Heart right ventricle (tissue), 16 donors: ENCODE measurements at regions not wholly inside any gene's neighbourhood (a gene's known extent, or its start where the extent isn't known, plus 50 kb on each side); places are given as distances from the start of the nearest gene placed in this dataset.

ENCODE experiments used
- ATAC-seq, 8 donors: fragments of 200-7000 bp; cut with Tn5 transposase; one replicate each; pipeline ENCODE4 v1.9.1; 2020; ENCODE audit warnings: mild to moderate bottlenecking in 8 of 8, moderate library complexity in 8 of 8, moderate number of reproducible peaks in 1 of 8
- DNase-seq, 2 donors: peaks; one replicate each; pipeline ENCODE4 v3.0.0-alpha.2; 2020
- H3K27ac ChIP-seq, 10 donors: fragments of 200-600 bp; sonication (generic) in 2 of 10; one replicate each; pipeline versions ENCODE4 v1.5.0 to v1.8.0; 2020 to 2022; ENCODE audit warnings: mild to moderate bottlenecking in 3 of 10
- H3K27me3 ChIP-seq, 7 donors: fragments of 200-600 bp; one replicate each; pipeline ENCODE4 v1.8.0; 2021 to 2022; ENCODE audit warnings: mild to moderate bottlenecking in 2 of 7
- H3K36me3 ChIP-seq, 9 donors: fragments of 200-600 bp; sonication (generic) in 1 of 9; one replicate each; pipeline versions ENCODE4 v1.5.0 to v1.8.0; 2020 to 2022; ENCODE audit warnings: mild to moderate bottlenecking in 2 of 9
- H3K4me1 ChIP-seq, 9 donors: fragments of 200-600 bp; sonication (generic) in 1 of 9; one replicate each; pipeline versions ENCODE4 v1.5.0 to v1.8.0; 2020 to 2022; ENCODE audit warnings: mild to moderate bottlenecking in 4 of 9
- H3K4me3 ChIP-seq, 10 donors: fragments of 200-600 bp; sonication (generic) in 2 of 10; one replicate each; pipeline versions ENCODE4 v1.5.0 to v1.8.0; 2020 to 2022; ENCODE audit warnings: mild to moderate bottlenecking in 7 of 10, moderate library complexity in 2 of 10
- H3K9me3 ChIP-seq, 11 donors: fragments of 200-600 bp in 10 of 11; sonication (generic) in 2 of 11; one replicate each; pipeline versions ENCODE4 v1.5.0 to v1.8.0; 2013 to 2022; ENCODE audit warnings: mild to moderate bottlenecking in 2 of 11, control low read depth in 1 of 11, moderate library complexity in 1 of 11
- WGBS, 2 donors: extraction: QIAGEN DNeasy Blood & Tissue Kit; methylation state at CpG; one replicate each; pipeline ENCODE4 v1.1.7; 2013; ENCODE audit warnings: inconsistent platforms in 1 of 2; 5-methylcytosine and 5-hydroxymethylcytosine counted together
- intact Hi-C, 10 donors: fragments of 100-400 bp; cut with DNase I; formaldehyde crosslinking; loops; one replicate each; pipeline versions ENCODE4 v1.11.1 to v1.14.2; 2022
- TF ChIP-seq, protein P1 (sequence below), 9 donors: fragments of 200-600 bp; sonication (generic) in 2 of 9; IDR thresholded peaks; one replicate each; pipeline versions ENCODE4 v1.5.0 to v1.8.0; 2021 to 2022; ENCODE audit warnings: antibody characterized with exemption in 9 of 9, mild to moderate bottlenecking in 5 of 9, moderate library complexity in 1 of 9
- donor health status: Arrhythmogenic right ventricular cardiomyopathy.
- donor health status: ischemic (EF 13 %, LVEDD 7.1; RV severe dilation, severe dysfunction).
- donor health status: healthy with polysubstance abuse.
- donor health status: DM: no; HTN: yes; CAD: no.
- donor health status: DM: no; HTN: no; CAD: no.
- donor health status: ischemic (EF 25% LVEDD 6.9; RV normal size, moderate dysfunction).
- donor health status: ischemic (EF 25% LVEDD 5.7; RV mildly dilated, moderate dysfunction).
- donor health status: healthy.
- donor health status: DM: yes; HTN: yes; CAD: no.
- donor health status: Ischemic cardiomyopathy.
- donor health status: ischemic (EF 35%, LVEDD 5.7; RV mildly dilated, moderate dysfunction).
- donor health status: nonischemic (EF 11% LVEDD 7.7; RV severe dilation, severe dysfunction).
- donor health status: DM: yes; HTN: yes; CAD: no.
- donor health status: PGD.
- donor health status: ischemic (EF 29% LVEDD 5.4; RV normal size, mild dysfunction).
- donor health status: nonischemic (EF 23%, LVEDD 6.1; RV moderate dilation, normal function).

DNA sequence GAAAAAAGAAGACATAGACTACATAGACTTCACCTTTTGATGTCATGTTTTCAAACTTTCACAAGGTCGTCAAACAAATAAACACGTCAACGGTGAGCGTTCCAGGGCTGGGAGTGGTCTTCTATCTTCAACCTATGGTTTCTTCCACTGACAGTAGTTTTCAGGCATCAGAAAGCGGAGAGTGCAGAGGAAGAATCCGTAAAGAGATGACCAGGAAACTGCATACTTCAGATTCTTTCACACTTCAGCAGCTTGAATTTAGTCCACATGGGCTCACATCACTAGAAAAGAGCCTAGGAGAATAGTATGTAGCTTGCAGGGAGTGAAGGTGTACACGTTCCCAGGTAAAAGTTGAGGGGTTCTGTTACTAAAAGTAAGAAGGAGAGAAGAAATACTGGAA is 58.5 kb downstream of the NPY1R start:
- Histone ChIP-seq H3K36me3 (no peaks in the 10 kb centered on the region), H3K4me3 (no peak overlapping the region), H3K4me1 (no peaks in the 10 kb centered on the region), H3K27me3 (no peaks in the 10 kb centered on the region), H3K9me3 (no peaks in the 10 kb centered on the region), H3K27ac (no peak overlapping the region)
- DNase-seq (no peak), ATAC-seq (no peak)
- intact Hi-C loops = no loop called here
- TF ChIP-seq, protein P1, sequence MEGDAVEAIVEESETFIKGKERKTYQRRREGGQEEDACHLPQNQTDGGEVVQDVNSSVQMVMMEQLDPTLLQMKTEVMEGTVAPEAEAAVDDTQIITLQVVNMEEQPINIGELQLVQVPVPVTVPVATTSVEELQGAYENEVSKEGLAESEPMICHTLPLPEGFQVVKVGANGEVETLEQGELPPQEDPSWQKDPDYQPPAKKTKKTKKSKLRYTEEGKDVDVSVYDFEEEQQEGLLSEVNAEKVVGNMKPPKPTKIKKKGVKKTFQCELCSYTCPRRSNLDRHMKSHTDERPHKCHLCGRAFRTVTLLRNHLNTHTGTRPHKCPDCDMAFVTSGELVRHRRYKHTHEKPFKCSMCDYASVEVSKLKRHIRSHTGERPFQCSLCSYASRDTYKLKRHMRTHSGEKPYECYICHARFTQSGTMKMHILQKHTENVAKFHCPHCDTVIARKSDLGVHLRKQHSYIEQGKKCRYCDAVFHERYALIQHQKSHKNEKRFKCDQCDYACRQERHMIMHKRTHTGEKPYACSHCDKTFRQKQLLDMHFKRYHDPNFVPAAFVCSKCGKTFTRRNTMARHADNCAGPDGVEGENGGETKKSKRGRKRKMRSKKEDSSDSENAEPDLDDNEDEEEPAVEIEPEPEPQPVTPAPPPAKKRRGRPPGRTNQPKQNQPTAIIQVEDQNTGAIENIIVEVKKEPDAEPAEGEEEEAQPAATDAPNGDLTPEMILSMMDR (IDR thresholded peaks at IDR 0.05) = no peak
- 64% methylated on average over 7 of the region's 7 CpGs for WGBS, 2 donors

DNA sequence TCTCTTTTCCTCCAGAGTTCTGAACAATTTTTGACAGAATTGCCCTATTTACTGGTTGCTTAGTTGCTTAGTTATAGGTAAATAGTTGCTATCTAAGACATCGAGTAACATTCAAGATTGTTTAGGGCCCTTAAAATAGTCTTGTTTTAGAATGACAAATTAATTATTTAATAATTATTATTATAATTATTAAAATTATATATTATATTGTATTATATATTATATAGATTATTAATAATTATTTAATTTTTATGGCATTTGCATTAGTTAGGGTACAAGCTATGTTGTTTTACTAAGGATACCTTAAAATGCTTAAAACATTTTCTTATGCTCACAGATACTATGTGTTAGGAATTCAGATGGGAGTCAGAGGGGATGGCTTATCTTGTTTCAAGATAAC is 59.2 kb downstream of the NPY1R start:
- WGBS, 2 donors = 88 to 91% methylated on average over 1 of the region's 1 CpG
- TF ChIP-seq, protein P1 (IDR thresholded peaks at IDR 0.05) = no peak
- no peak for DNase-seq
- Histone ChIP-seq H3K4me3 (no peak overlapping the region), H3K9me3 (no peaks in the 10 kb centered on the region), H3K36me3 (no peaks in the 10 kb centered on the region), H3K27me3 (no peaks in the 10 kb centered on the region), H3K4me1 (no peaks in the 10 kb centered on the region), H3K27ac (no peak overlapping the region)
- ATAC-seq = no peak
- intact Hi-C loops = no loop called here

DNA sequence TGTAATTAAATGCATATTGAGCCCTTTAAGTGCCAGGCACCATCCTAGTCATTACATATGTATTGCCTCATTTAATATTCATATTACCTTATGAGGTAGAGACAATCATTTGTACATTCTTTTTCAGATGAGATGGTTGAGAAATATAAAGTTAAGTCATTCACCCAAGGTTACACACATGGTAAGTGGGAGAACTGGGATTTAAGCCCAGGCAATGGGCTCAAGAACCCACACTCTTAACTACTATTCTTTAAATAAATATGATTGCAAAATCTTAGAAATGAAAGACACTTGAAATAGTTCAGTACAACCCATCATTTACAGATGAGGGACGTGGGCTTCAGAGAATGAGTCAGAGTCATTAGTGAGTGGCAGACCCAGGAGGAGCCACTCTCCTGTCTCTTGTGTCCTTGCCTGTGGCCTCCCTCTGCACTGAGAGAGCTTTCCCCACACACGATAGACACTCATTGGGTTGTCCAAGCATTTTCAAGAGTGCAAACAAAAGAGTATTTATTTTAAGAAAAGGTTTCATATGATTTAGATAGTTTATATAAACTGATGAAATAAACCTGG is 60.8 kb downstream of the NPY1R start:
- no peak for DNase-seq
- no peak overlapping the region for H3K27ac ChIP-seq
- H3K27me3 ChIP-seq = no peaks in the 10 kb centered on the region
- no peak overlapping the region for H3K4me3 ChIP-seq
- ATAC-seq = no peak
- no peaks in the 10 kb centered on the region for H3K9me3 ChIP-seq
- H3K4me1 ChIP-seq = no peaks in the 10 kb centered on the region
- intact Hi-C loops = no loop called here
- TF ChIP-seq, protein P1 (IDR thresholded peaks at IDR 0.05) = no peak
- WGBS, 2 donors = 66% methylated on average over 2 of the region's 2 CpGs
- no peaks in the 10 kb centered on the region for H3K36me3 ChIP-seq

DNA sequence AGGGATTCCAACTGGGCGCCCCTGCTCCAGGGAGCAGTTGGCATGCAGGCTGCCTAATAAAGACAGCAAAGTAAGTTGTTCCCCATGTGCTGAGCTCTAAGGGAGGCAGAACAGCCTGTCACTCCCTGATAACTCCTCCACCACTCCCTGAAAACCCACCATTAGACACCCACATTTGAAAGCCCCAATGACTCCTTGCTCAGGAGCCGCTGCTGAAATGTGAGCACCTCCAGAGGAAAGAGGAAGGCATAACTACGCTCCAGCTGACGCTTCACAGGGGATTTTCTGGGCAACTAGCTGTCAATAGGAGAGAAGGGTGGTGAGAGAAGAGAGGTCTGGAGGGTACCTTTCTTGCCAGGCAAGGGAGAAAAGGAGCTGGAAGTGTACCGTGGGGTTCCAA is 62.5 kb downstream of the NPY1R start:
- TF ChIP-seq, protein P1 (IDR thresholded peaks at IDR 0.05) = no peak
- DNase-seq (no peak), ATAC-seq (no peak)
- no peaks in the 10 kb centered on the region for H3K9me3 ChIP-seq
- intact Hi-C loops = no loop called here
- no peaks in the 10 kb centered on the region for H3K4me1 ChIP-seq
- H3K27ac ChIP-seq = no peak overlapping the region
- H3K27me3 ChIP-seq = no peaks in the 10 kb centered on the region
- no peak overlapping the region for H3K4me3 ChIP-seq
- WGBS, 2 donors = 63 to 73% methylated on average over 5 of the region's 5 CpGs
- no peaks in the 10 kb centered on the region for H3K36me3 ChIP-seq
